Activated CD4-positive, alpha-beta T cell treated with anti-CD3 and anti-CD28 coated beads for 24 hours (primary cell): ENCODE measurements at regions not wholly inside any gene's neighbourhood (a gene's known extent, or its start where the extent isn't known, plus 50 kb on each side); places are given as distances from the start of the nearest gene placed in this dataset.

Source experiments
- DNase-seq, 2 donors: peaks; one replicate each; pipeline ENCODE4 v3.0.0-alpha.2; 2020; ENCODE audit warnings: low read depth in 2 of 2

- DNase-seq: no peak
Observed at GRCh38 chr5:152337484-152337883, 67.6 kb downstream of the NMUR2 start.

GRCh38 chr5:152335461-152335860, 69.6 kb downstream of the NMUR2 start:
- DNase-seq: no peak

GRCh38 chr5:152332716-152333460, 72.2 kb downstream of the NMUR2 start:
- no peak for DNase-seq

GRCh38 chr5:152331718-152332117, 73.4 kb downstream of the NMUR2 start:
- no peak for DNase-seq

GRCh38 chr5:152331006-152331405, 74.1 kb downstream of the NMUR2 start:
- no peak for DNase-seq

- DNase-seq: no peak
Observed at GRCh38 chr5:152329761-152330283, 75.3 kb downstream of the NMUR2 start.

GRCh38 chr5:152329207-152329606, 75.9 kb downstream of the NMUR2 start:
- no peak for DNase-seq

- DNase-seq: no peak
Observed at GRCh38 chr5:152315942-152316341, 89.1 kb downstream of the NMUR2 start.

- DNase-seq: no peak
Observed at GRCh38 chr5:152314196-152314829, 90.8 kb downstream of the NMUR2 start.

GRCh38 chr5:152309926-152310450, 95.1 kb downstream of the NMUR2 start:
- no peak for DNase-seq

- DNase-seq: no peak
Observed at GRCh38 chr5:152306386-152306785, 98.7 kb downstream of the NMUR2 start.

GRCh38 chr5:152305525-152305924, 99.6 kb downstream of the NMUR2 start:
- no peak for DNase-seq

GRCh38 chr5:152303841-152304240, 101.2 kb downstream of the NMUR2 start:
- no peak for DNase-seq

GRCh38 chr5:152297866-152298265, 107.2 kb downstream of the NMUR2 start:
- no peak for DNase-seq

GRCh38 chr5:152293189-152293588, 111.9 kb downstream of the NMUR2 start:
- DNase-seq: no peak

- no peak for DNase-seq
Observed at GRCh38 chr5:152290181-152290580, 114.9 kb downstream of the NMUR2 start.

- no peak for DNase-seq
Observed at GRCh38 chr5:152288917-152289595, 116.0 kb downstream of the NMUR2 start.

- no peak for DNase-seq
Observed at GRCh38 chr5:152288499-152288898, 116.6 kb downstream of the NMUR2 start.

GRCh38 chr5:152285764-152286163, 119.3 kb downstream of the NMUR2 start:
- DNase-seq: no peak

- DNase-seq: no peak
Observed at GRCh38 chr5:152282331-152282730, 122.7 kb downstream of the NMUR2 start.

GRCh38 chr5:152277936-152278335, 127.1 kb downstream of the NMUR2 start:
- no peak for DNase-seq

GRCh38 chr5:152274224-152274623, 130.9 kb downstream of the NMUR2 start:
- no peak for DNase-seq
